ENCODE measurements at regions not wholly inside any gene's neighbourhood (a gene's known extent, or its start where the extent isn't known, plus 50 kb on each side); places are given as distances from the start of the nearest gene placed in this dataset.

- Mint-ChIP-seq H3K4me3 (no peak overlapping the region), H3K9me3 (ENCODE audit: insufficient read depth) (peaks cover 7% of the 10 kb centered on the region), H3K4me1 (no peaks in the 10 kb centered on the region), H3K27me3 (no peaks in the 10 kb centered on the region), H3K27ac (no peak overlapping the region)
- Histone ChIP-seq H3K27ac (ENCODE audit: low read length in 2 of 2) (no peak overlapping the region), H3K4me3 (ENCODE audit: control extremely low read depth in 1 of 5, extremely low read depth in 1 of 5, insufficient read depth in 1 of 5, low read depth in 2 of 5, low read length in 4 of 5) (no peak overlapping the region), H3K9me3 (ENCODE audit: control extremely low read depth in 1 of 3, control insufficient read depth in 2 of 3, insufficient read depth in 1 of 3, low read length in 2 of 3) (peaks cover 0 to 21% (median 0%) of the 10 kb centered on the region in 3 donors), H3K36me3 (replicated peaks in 1 of 2; ENCODE audit: control extremely low read depth in 1 of 2, control insufficient read depth in 1 of 2, extremely low read depth in 1 of 2, insufficient read depth in 2 of 2, low read length in 1 of 2) (no peaks in the 10 kb centered on the region), H4K20me1 (ENCODE audit: control insufficient read depth, insufficient read depth, low read length, poor library complexity, severe bottlenecking) (no peaks in the 10 kb centered on the region), H3K4me1 (ENCODE audit: control insufficient read depth in 2 of 2, insufficient read depth in 2 of 2, low read length in 2 of 2) (no peaks in the 10 kb centered on the region), H2AFZ (ENCODE audit: insufficient read depth, low read depth, low read length, poor library complexity, severe bottlenecking) (no peak overlapping the region), H3K9ac (ENCODE audit: low read length) (no peak overlapping the region), H3K27me3 (replicated peaks in 1 of 4; ENCODE audit: control extremely low read depth in 1 of 4, control insufficient read depth in 3 of 4, insufficient read depth in 4 of 4, low read length in 3 of 4) (no peaks in the 10 kb centered on the region), H3K79me2 (ENCODE audit: control insufficient read depth, insufficient read depth, low read length) (no peaks in the 10 kb centered on the region), H3K4me2 (replicated peaks; ENCODE audit: low read depth, low read length, poor library complexity, severe bottlenecking) (no peak overlapping the region)
- CTCF ChIA-PET: no interaction called here
- DNase-seq (no peak), ATAC-seq (ENCODE audit: low read depth) (no peak)
- POLR2A ChIA-PET: no interaction called here
- TF ChIP-seq EZH2 (IDR thresholded peaks at IDR 0.05; ENCODE audit: borderline replicate concordance, insufficient read depth, low read depth, low read length, poor library complexity, severe bottlenecking): no peak
- no peak for TF ChIP-seq CTCF (IDR thresholded peaks at IDR 0.05)
- intact Hi-C loops (cut with micrococcal nuclease): no loop called here
- 86% methylated on average over 3 of the region's 5 CpGs for WGBS (ENCODE audit: insufficient coverage)
These were observed 381.2 kb downstream of the GABRB3 start for GRCh38 chr15:26391567-26392194.

GRCh38 chr15:26382444-26383072, 390.3 kb downstream of the GABRB3 start:
- Histone ChIP-seq H3K27me3 (replicated peaks in 1 of 4; ENCODE audit: control extremely low read depth in 1 of 4, control insufficient read depth in 3 of 4, insufficient read depth in 4 of 4, low read length in 3 of 4) (no peaks in the 10 kb centered on the region), H3K36me3 (replicated peaks in 1 of 2; ENCODE audit: control extremely low read depth in 1 of 2, control insufficient read depth in 1 of 2, extremely low read depth in 1 of 2, insufficient read depth in 2 of 2, low read length in 1 of 2) (no peaks in the 10 kb centered on the region), H3K27ac (ENCODE audit: low read length in 2 of 2) (no peak overlapping the region), H3K4me3 (ENCODE audit: control extremely low read depth in 1 of 5, extremely low read depth in 1 of 5, insufficient read depth in 1 of 5, low read depth in 2 of 5, low read length in 4 of 5) (no peak overlapping the region), H3K4me1 (ENCODE audit: control insufficient read depth in 2 of 2, insufficient read depth in 2 of 2, low read length in 2 of 2) (no peaks in the 10 kb centered on the region), H3K9me3 (ENCODE audit: control extremely low read depth in 1 of 3, control insufficient read depth in 2 of 3, insufficient read depth in 1 of 3, low read length in 2 of 3) (peaks cover 0 to 9% (median 4%) of the 10 kb centered on the region in 3 donors), H3K9ac (ENCODE audit: low read length) (no peak overlapping the region), H3K4me2 (replicated peaks; ENCODE audit: low read depth, low read length, poor library complexity, severe bottlenecking) (no peak overlapping the region), H4K20me1 (ENCODE audit: control insufficient read depth, insufficient read depth, low read length, poor library complexity, severe bottlenecking) (no peaks in the 10 kb centered on the region), H3K79me2 (ENCODE audit: control insufficient read depth, insufficient read depth, low read length) (no peaks in the 10 kb centered on the region), H2AFZ (ENCODE audit: insufficient read depth, low read depth, low read length, poor library complexity, severe bottlenecking) (no peak overlapping the region)
- ATAC-seq (ENCODE audit: low read depth) (no peak), DNase-seq (no peak)
- Mint-ChIP-seq H3K27ac (no peak overlapping the region), H3K27me3 (no peaks in the 10 kb centered on the region), H3K4me3 (no peak overlapping the region), H3K9me3 (ENCODE audit: insufficient read depth) (peaks cover 11% of the 10 kb centered on the region), H3K4me1 (no peaks in the 10 kb centered on the region)
- ChIA-PET CTCF (no interaction called here), POLR2A (no interaction called here)
- WGBS (ENCODE audit: insufficient coverage): 90% methylated on average over 2 of the region's 8 CpGs
- intact Hi-C loops (cut with micrococcal nuclease): no loop called here
- TF ChIP-seq EZH2 (IDR thresholded peaks at IDR 0.05; ENCODE audit: borderline replicate concordance, insufficient read depth, low read depth, low read length, poor library complexity, severe bottlenecking): no peak
- no peak for TF ChIP-seq CTCF (IDR thresholded peaks at IDR 0.05)
